ENCODE measurements at regions not wholly inside any gene's neighbourhood (a gene's known extent, or its start where the extent isn't known, plus 50 kb on each side); places are given as distances from the start of the nearest gene placed in this dataset.

DNA sequence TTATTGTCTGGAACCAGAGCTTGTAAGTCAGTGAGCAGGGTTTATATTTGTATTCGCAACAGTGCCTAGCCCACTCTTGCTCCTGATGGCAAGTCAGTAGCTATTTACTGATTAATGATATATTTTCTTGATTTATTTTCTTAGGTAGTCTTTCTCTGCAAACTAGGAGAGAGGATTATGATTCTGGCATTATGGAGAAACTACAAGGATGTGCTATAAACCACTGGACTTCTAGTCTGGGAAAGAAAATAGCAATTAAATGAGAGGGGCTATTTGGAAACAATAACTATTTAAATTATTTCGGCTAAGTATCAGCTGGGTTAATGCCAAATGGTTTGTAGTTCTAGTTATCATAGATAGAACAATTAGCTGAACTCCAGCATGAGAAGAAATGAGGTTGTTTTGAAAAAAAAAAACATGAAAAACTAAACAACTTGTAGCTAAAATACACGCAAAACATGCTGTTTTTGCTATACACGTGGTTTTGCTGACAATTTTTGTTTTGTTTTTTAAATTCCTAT is 304.9 kb upstream of the TCF21 start:
- no peak for DNase-seq

DNA sequence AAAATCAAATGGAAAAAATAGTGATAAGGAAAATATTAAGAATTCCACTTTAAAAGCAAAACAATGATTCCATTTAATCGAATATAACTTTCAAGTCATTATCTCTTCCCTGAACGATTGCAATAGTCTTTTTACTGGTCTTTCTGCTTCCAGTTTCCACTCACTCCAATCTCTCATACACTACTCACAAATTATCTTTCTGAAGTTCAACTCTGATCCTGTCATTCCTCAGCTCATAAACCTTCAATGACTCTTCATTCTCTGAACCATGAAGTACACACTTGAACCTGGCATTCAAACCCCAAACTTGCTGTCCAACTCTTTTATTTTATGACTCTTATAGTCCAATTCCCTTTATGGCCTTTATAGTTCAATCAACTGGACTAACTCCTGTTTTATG is 304.1 kb upstream of the TCF21 start:
- no peak for DNase-seq

DNA sequence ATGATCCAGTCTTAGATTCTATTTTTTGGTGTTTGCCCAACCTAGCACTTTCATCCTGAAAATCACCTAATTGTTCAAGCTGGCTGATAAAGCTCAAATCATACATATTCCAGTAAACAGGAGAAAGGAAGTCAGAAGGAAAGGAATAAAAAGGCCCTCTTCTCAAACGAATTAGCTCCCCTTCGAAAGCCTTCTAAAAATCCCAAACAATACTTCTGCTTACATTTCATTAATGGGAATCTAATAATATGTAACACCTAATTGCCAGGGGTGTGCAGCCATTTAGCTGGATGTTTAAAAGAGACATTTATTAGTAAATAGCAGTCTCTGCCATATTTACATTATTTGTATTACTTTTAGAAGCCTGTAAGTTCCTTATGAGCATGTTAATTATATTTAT is 302.9 kb upstream of the TCF21 start:
- no peak for DNase-seq

DNA sequence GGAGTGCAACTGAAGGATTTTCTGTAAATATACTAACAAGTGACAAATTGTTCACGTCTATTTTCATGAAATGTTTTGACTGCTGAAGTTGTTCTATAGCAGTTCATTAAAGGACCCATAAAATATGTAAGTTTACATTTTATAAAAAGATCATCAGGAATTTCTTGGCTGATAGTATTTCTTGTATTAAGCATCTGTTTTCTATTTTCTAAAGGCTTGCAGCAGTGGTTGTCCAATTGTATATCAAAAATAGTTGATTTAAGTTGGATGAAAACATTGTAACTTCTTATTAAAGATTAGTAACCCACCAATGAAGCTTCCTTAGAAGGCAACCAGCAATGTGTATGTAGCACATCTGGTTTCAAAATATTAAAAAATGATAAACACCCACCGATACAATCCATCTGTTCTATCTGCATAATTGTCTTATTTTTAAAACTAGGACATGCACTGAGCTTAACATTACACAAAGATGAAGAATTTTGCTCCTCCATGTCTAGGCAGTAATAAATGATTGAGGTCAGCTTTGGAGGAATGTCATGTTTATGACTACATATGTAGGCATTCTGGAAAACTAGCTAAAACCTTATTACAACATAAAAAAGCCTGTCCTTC is 301.3 kb upstream of the TCF21 start:
- no peak for DNase-seq

DNA sequence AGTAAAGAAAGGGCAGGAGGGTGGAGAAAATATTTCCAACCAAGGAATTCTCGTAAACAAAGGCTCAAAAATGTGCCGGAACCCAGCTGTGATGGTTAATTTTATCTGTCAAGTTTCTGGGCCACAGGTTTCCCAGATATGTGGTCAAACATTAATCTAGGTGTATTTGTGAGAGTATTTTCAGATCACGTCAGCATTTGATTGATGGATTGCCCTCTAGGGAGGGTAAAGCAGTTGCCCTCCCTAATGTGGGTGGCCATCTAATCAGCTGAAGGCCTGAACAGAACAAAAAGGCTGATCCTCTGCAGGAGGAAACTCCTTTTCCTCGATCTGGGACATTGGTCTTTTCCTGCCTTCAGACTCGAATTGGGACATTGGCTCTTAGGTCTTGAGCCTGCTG is 298.7 kb upstream of the TCF21 start:
- no peak for DNase-seq

DNA sequence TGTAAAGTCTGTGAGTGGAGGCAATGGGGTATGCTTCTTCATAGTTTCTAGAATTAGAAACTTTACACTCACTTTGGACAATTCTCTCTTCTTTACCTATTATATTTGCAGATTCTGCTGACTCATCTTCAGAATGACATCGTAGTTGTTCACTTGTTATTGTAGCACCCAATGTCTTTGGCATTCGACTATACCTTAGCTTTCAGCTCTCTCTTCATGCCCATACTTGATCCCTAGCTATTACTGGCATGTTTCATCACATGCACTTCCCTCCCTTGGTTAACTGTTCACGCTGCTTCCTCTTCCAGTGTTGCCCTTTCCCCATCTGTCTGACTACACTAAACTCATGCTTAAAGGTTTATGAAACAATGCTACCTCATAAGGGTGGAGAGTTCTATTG is 298.1 kb upstream of the TCF21 start:
- no peak for DNase-seq

DNA sequence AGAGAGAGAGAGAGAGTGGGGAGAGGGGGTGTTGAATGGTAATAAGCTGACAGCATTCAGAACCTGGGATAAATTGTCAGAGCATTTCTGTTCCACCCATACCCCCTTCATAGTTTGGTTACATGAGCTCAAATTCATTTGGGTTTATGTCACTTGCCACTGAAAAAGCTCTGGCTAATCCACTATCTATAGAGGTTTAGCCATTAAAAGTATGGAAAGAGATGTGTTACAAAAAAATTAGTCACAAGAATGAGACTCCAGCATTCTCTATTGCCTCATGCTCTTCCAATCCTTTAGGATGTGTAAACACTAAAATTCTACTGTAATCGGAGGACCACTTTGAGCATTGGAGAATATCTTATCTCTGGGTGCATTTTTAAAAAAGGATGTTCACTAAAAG is 297.6 kb upstream of the TCF21 start:
- DNase-seq = no peak

DNA sequence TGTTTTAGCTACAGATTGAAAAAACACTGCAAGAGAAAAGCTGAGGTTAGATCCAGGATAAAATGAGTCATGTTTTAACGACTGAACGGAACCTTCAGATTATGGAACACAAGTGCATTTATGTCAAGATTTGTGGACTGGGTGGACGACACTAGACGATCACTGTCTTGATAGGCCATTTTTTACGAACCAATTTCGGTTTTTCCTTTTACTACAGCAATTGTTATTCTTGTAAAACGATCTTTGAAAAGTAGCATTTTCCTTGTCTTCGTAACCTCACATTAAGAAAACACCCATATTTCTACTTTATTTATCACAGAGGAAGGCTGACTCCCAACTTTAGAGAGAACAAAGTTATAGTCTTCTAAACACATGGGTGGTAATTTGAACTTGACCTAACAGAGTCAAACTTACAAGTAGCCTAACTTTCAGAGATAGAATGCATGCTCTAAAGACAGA is 294.2 kb upstream of the TCF21 start:
- no peak for DNase-seq

DNA sequence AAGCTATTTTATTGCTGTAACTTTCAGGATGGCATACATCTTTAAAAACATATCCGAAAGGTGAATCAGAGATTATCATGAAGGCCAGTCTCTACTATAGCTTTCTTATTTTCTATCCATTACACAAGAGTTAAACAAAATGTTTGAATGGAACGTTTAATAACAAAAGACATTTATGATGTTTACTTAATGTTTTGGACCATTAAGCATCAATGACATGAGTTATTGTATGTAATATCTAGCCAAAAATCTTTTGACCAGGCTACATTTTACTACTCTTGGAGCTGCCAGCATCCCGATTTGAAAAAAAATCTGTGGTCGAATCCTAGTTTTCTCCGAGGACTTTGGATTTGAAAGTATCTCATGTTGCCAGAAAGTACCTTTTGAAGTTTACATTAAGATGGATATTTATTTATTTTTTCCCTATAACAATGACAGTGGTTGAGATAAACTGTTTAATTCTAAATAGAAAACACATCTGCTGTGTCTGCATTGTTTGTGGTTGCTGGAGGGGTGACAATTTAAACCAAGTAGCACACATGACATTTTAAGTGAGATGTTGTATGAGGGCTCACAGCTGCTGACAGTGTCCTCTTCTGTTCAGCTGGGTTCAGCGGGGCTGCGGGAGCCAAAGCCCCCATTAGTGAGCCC is 293.7 kb upstream of the TCF21 start:
- no peak for DNase-seq

DNA sequence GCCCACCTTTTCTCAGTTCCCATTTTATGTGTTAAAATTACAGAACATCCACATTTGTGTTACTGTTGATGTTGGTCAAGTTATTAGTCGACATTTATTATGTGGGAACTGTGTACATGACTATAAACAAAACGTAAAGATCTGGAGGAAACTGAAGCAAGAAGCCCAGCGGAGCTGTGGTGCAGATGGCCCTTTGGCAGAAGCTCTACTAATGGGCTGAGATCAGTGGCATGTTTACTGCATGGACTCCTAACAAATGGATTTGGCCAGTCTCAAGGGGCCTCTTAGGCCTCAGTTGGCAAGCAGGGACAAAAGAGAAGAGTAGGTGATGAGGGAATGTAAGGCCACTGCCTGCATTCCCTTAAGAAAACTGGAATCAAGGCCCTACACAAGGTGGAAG is 282.1 kb upstream of the TCF21 start:
- DNase-seq = no peak

DNA sequence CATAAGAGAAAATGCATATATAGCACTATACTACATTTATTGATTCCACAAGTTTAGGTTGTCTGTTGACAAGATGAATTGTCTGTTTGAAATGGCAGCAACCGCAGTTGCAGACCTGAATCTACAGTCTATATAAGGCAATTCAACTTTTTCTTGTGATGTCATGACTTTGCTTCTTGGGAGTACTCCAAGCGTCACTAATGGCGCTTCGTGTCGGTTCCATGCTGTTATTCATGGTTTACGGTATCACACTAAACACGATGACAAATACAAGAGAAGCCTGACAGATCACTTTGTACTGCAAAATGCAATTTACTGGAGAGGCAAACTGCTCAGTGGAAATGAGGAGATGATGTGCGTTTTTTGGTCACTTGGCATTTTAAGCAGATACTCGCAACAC is 280.3 kb upstream of the TCF21 start:
- DNase-seq = no peak

DNA sequence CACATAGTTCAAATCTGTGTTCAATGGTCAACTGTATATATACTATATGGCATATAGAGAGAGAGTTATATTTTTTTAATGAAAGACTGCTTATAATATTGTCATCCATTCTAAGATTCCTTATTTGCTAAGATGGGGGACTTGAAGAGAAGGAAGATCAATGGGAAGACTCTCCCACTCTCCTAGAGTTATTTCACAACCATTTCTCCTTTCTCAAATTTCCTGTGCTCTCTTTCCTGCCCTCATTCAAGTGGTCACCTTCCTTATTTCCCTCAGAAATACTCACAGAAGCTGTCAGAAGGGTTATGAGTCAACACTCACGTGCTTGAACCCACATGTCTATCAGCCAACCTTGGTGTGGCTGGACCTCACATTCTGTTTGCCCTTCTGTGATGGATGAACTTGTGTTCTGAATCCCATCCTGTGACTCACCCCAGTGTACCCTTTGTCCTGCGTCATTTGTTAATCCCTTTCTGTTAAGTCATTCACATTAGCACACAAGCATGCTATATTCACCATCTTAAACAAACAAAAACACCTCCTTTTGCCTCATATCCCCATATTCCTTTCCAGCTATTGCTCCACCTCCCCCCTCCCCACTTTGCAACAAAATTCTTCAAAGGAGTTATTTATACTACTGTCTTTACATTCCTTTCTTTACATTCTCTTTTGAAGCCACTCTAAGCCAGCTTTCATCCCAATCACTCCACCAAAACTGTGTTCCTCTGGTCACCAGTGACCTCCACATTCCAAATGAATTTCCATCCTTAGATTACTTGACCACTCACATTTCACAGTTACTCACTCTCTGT is 279.3 kb upstream of the TCF21 start:
- no peak for DNase-seq

DNA sequence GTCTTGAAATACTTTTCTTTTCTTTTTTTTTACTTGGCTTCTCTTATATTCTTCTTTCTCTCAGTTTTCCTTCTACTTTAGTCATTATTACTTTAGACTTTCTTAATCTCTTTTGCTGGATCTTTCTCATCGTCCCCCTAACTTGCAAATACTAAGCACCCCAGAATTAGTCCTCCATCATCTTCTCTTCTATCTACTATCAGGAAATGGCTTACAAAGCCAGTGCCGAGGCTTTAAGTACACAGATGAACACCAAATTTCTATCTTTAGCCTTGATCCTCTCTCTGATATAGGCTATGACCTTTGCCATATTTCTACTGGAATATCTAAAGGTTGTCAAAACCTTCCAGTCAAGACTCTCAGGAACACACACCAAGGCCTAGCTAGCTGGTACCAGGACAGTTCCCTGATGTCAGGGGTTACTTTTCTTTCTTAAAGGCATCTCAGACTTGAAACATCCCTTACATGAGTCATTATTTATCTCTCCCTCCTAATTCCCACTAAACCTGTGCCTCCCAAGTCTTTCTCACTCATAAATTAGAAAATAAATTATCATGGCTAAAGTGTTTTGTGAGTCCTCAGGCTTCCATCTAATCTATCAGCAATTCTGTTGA is 278.6 kb upstream of the TCF21 start:
- no peak for DNase-seq

DNA sequence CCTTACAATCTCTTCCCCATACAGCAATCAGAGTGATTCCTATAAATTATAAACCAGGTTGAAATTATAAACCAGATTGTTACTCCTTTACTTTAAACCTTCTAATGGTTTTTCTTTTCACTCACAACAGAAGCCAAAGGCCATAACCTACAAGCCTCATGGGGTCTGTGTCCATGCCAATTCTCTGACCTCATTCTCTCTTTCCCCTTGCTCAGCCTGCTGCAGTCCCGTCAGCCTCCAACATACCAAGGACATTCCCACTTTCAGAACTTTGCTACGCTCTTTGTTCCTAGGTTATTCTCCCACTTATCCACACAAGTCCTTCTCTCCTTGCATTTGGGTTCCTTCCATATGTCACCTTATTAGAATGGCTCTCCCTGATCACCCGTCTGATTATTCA is 277.9 kb upstream of the TCF21 start:
- DNase-seq = no peak

DNA sequence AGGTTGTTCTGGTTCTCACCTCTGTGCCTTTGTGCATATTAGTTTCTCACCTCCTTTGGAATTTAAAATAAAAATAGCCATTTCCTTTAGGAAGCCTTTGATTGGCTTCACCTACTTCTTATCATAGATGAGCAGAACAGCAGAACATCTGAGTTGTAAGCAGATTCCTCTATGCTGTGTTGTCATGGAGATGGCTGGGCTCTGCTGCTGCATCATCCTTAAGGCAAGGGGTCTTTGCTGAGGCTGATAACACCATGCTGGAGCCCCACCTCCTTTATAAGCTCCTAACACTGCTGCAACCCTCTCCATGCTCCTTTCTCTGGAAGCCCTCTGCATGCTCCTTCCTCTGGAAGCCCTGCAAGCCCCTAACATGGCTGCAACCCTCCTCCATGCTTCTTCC is 276.5 kb upstream of the TCF21 start:
- DNase-seq = no peak

DNA sequence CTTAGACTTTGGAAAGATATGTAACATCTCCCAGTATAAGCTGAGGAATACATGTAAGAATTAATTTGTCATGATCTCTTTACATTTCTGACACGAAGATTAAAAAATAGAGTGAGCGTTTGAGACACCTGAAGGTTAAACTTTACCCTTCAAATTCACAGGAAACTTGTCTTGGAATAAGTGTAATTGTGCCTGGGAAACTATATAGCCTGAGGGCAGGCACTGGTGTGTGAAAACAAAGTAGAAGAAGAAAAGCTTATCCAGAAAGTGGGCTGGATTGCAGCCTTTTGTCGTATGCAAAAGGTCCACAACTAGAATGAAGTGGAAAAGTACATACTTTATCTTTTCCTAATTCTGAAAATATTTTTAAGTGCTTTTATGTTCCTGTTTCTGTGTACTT is 275.7 kb upstream of the TCF21 start:
- DNase-seq = no peak

DNA sequence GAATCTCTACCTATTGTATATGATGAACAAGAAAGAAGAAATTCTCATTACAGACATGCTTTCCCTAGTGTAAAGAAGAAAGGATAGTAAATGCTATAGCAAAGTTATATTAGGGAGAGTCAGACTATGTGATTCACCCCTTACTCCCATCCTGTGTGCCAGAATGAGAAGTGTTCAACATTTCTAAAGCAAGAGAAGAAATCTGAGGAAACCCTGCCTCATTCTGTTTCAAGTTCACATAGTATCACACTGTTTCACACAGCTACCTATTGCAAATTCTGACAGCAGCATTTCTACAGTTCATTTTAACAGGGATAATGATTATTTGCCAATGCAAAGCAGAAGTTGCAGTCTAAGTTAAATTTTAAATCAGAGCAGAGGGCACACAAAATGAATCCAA is 267.2 kb upstream of the TCF21 start:
- no peak for DNase-seq

DNA sequence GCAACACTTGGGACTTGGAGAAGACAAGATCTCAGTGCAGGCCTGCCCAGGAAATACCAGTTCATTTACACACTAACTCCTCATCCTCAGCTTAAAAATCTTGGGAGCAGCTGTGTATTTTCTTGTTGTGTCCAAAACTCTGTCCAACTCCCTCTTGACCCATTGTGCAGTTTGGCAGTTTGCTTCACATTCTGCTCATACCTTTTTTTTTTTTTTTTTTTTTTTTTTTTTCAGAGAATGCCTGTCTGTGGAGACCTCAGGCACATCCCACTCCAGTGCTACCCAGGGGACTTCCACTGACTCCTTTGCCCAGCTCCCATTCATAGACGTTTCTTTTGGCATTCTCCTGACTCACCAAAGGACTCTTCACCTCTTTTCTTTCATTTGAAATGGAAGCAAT is 265.8 kb upstream of the TCF21 start:
- DNase-seq = no peak

DNA sequence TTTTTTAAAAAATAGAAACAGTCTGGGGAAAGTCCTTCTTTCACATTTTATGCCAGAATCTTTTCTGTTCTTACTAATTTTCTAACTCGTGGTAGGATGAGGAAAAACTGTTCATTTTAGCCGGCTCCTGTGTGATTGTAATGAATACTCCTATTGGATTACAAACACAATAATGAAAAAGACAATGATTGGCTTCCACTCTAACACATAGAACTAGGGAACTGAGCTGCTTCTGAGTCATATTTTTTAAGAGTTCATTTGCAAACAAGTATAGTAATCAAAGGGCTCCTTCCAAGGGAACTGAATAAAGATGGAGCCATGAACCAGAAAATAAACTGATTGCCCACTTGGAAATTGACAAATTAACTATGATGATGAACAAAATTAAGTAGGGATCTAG is 265.3 kb upstream of the TCF21 start:
- no peak for DNase-seq

DNA sequence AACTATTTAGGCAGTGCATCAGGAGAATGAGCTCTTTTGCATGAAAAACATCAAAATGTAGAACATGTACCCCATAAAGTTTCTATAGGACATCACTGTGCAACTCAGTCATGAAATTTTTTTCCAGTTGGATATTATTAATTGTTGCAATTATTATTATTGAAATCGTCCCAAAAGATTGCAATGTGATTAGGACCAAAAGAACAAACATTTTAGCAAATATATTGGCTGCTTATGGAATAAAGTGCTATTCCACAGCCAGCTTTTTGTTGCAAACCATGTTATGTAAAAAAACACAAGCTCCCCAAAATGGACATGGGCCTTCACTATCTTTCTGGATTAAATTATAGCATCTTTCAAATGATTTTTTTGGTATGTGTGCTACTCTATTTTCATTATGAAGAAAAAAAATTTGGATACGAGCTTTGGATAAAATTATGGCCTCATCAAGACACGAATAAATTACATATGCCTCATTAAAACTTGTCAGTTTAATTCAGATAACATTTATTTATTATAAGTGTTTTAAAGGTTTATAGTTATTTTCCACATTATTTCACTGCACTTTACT is 262.7 kb upstream of the TCF21 start:
- no peak for DNase-seq

DNA sequence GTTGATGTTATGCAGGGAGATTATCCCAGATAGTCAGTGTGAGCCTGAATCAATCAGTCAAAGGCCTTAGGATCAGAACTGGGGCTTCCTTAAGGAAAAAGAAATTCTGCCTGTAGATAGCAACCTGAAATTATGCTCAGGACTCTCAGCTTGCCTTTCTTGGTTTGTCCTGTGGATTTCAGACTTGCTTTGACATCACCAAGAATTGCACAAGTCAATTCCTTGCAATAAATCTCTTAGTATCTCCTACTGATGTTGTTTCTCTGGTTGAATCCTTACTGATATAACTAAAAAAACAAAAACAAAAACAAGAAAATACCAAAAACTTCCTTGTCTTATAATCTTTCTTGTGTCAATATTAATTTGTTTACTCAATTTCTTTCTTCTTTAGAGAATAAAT is 258.9 kb upstream of the TCF21 start:
- no peak for DNase-seq

DNA sequence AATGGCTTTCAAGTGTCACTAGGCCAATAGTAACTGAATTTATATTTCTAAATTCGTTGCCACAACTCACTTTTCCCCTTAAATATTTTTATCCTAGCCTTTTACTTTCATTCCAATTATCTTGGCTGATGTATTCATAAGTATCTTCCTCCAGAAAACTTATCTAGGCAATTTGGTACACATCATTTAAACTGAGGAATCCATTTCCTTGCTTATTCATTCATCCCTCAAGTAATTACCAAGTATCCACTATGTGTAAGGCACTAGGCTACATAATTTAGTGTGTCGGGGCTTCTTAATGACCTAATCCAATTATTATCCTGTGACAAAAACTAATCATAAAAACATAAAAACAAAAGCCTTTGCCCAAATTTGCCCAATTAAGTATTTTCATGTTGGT is 258.3 kb upstream of the TCF21 start:
- no peak for DNase-seq

DNA sequence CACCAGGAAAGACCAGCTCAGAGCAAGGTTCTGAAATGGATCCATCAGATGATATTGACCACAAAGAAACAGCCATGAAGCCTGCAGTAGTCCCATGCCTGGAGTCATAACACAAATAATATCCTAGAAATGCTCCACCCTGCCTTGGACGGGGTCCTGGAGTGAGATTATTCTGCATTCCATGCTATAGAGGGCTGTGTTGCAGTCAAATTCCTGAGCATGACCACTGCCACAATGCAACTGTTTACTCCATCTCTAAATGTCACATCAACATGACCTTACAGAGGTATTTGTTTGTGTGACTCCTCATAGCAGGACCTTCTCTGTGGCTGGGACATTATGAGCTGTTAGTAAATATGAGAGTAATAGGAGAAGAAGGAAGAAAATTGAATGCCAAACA is 257.5 kb upstream of the TCF21 start:
- no peak for DNase-seq

Data from NCI-H2029 treated with DMSO at 0.1 percent for 48 hours (cell line).